ENCODE measurements at regions not wholly inside any gene's neighbourhood (a gene's known extent, or its start where the extent isn't known, plus 50 kb on each side); places are given as distances from the start of the nearest gene placed in this dataset.

DNA sequence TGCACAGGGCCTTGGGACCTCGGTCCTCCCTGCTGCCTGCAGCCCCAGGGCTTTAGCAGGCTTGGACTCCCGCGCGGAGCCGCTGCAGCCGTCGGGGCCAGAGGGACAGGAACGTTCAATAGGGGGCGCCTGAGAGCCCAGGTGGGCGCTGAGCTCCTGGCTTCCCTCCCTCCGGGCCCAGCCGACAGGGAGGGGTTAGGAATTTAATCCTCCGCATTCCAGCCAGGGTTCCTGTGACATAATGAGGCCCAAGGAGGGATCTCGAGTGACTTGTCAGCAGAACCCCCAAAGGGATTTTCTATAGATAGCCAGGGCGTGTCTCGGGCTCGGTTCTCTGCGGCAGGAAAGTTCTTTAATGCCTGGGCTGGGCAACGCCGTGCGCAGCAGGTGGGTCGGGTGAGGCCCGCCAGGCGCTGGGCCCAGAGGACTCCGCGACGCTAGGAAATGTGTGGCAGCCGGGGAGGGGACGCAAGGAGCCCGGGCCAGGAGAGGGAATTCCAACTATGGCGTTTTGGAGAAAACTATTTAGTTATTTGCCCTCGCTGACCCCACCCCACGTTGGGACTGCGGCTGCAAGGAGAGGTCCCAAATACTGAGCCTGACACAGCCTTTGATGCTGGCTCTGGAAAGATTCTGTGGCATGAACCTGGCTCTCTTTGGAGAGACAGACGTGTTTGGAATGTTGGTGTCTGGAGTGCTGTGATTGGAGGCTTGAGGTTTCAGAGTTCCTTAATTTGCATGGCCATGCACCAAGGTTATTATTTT, 285.2 kb upstream of the GATB start:
- TF ChIP-seq, protein P1, sequence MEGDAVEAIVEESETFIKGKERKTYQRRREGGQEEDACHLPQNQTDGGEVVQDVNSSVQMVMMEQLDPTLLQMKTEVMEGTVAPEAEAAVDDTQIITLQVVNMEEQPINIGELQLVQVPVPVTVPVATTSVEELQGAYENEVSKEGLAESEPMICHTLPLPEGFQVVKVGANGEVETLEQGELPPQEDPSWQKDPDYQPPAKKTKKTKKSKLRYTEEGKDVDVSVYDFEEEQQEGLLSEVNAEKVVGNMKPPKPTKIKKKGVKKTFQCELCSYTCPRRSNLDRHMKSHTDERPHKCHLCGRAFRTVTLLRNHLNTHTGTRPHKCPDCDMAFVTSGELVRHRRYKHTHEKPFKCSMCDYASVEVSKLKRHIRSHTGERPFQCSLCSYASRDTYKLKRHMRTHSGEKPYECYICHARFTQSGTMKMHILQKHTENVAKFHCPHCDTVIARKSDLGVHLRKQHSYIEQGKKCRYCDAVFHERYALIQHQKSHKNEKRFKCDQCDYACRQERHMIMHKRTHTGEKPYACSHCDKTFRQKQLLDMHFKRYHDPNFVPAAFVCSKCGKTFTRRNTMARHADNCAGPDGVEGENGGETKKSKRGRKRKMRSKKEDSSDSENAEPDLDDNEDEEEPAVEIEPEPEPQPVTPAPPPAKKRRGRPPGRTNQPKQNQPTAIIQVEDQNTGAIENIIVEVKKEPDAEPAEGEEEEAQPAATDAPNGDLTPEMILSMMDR (IDR thresholded peaks at IDR 0.05), result no peak
- no peak for TF ChIP-seq POLR2A (IDR thresholded peaks at IDR 0.05)

All from vagina (tissue), 2 donors.